PC-9 (cell line): ENCODE measurements at regions not wholly inside any gene's neighbourhood (a gene's known extent, or its start where the extent isn't known, plus 50 kb on each side); places are given as distances from the start of the nearest gene placed in this dataset.

ENCODE experiments used
- BruUV-seq: library from RNA; stranded (reverse); fragments of 400-500 nt; replicated peaks from 2 replicates; lab custom pipeline; 2021; lab: Mats Ljungman, UMichigan
- CTCF ChIA-PET: fragments of 300-600 bp; sonication (Branson Sonifier 250); formaldehyde crosslinking; loops from one replicate; lab custom pipeline; 2022; ENCODE audit warnings: antibody characterized with exemption; lab: Charles Lee
- POLR2A ChIA-PET: fragments of 300-600 bp; sonication (Branson Sonifier 250); formaldehyde crosslinking; loops from one replicate; lab custom pipeline; 2022; ENCODE audit warnings: antibody characterized with exemption; ENCODE audit not compliant: unreplicated experiment; lab: Charles Lee
- DNase-seq, 2 experiments: peaks; one replicate each; pipeline versions ENCODE4 v3.0.0 to v3.0.0-alpha.2; 2015 to 2022; ENCODE audit warnings: mixed read lengths in 1 of 2
- H2AFZ ChIP-seq: fragments of 200-600 bp; sonication (generic); 2 replicates; pipeline ENCODE4 v1.8.1; 2017; ENCODE audit warnings: antibody characterized with exemption
- H3F3A ChIP-seq: fragments of 200-600 bp; sonication (generic); 2 replicates; pipeline ENCODE4 v1.8.1; 2017; ENCODE audit warnings: antibody characterized with exemption, mild to moderate bottlenecking, low read depth; ENCODE audit not compliant: insufficient read depth
- H3K27ac ChIP-seq: fragments of 200-600 bp; sonication (generic); 2 replicates; pipeline ENCODE4 v1.6.1; 2016; ENCODE audit warnings: mixed run types
- H3K27me3 ChIP-seq: fragments of 200-600 bp; sonication (generic); 2 replicates; pipeline ENCODE4 v1.6.1; 2016; ENCODE audit warnings: low read depth, mixed run types; ENCODE audit not compliant: insufficient read depth
- H3K36me3 ChIP-seq: fragments of 200-600 bp; sonication (generic); 2 replicates; pipeline ENCODE4 v1.6.1; 2016; ENCODE audit warnings: low read depth, mixed run types
- H3K4me1 ChIP-seq: fragments of 200-600 bp; sonication (generic); replicated peaks from 2 replicates; pipeline ENCODE4 v1.6.1; 2016; ENCODE audit warnings: mixed run types; ENCODE audit not compliant: insufficient read depth
- H3K4me2 ChIP-seq: fragments of 200-600 bp; sonication (generic); 2 replicates; pipeline ENCODE4 v1.6.1; 2017; ENCODE audit warnings: mixed run types
- H3K4me3 ChIP-seq: fragments of 200-600 bp; sonication (generic); 2 replicates; pipeline ENCODE4 v1.6.1; 2016; ENCODE audit warnings: mixed run types
- H3K79me2 ChIP-seq: fragments of 200-600 bp; sonication (generic); 2 replicates; pipeline ENCODE4 v1.6.1; 2017; ENCODE audit warnings: low read depth, mixed run types
- H3K9me2 ChIP-seq: fragments of 200-600 bp; sonication (generic); 2 replicates; pipeline ENCODE4 v1.8.1; 2017; ENCODE audit warnings: mild to moderate bottlenecking; ENCODE audit not compliant: insufficient read depth
- H3K9me3 ChIP-seq: fragments of 200-600 bp; sonication (generic); 2 replicates; pipeline ENCODE4 v1.8.1; 2016; ENCODE audit warnings: low read depth; ENCODE audit not compliant: insufficient read depth
- H4K20me1 ChIP-seq: fragments of 200-600 bp; sonication (generic); 2 replicates; pipeline ENCODE4 v1.8.1; 2017; ENCODE audit not compliant: insufficient read depth
- CTCF ChIP-seq: fragments of 200-600 bp; sonication (generic); conservative IDR thresholded peaks from 2 replicates; pipeline ENCODE4 v1.6.1; 2017; ENCODE audit warnings: mixed run types, antibody characterized with exemption, mild to moderate bottlenecking, moderate library complexity
- EZH2 ChIP-seq: fragments of 200-600 bp; sonication (generic); IDR thresholded peaks from 2 replicates; pipeline ENCODE4 v1.8.0; 2017; ENCODE audit warnings: antibody characterized with exemption, low read depth
- intact Hi-C: fragments of 100-400 bp; cut with micrococcal nuclease; formaldehyde crosslinking; loops from one replicate; pipeline ENCODE4 v1.10.0; 2022; ENCODE audit not compliant: unreplicated experiment

DNA sequence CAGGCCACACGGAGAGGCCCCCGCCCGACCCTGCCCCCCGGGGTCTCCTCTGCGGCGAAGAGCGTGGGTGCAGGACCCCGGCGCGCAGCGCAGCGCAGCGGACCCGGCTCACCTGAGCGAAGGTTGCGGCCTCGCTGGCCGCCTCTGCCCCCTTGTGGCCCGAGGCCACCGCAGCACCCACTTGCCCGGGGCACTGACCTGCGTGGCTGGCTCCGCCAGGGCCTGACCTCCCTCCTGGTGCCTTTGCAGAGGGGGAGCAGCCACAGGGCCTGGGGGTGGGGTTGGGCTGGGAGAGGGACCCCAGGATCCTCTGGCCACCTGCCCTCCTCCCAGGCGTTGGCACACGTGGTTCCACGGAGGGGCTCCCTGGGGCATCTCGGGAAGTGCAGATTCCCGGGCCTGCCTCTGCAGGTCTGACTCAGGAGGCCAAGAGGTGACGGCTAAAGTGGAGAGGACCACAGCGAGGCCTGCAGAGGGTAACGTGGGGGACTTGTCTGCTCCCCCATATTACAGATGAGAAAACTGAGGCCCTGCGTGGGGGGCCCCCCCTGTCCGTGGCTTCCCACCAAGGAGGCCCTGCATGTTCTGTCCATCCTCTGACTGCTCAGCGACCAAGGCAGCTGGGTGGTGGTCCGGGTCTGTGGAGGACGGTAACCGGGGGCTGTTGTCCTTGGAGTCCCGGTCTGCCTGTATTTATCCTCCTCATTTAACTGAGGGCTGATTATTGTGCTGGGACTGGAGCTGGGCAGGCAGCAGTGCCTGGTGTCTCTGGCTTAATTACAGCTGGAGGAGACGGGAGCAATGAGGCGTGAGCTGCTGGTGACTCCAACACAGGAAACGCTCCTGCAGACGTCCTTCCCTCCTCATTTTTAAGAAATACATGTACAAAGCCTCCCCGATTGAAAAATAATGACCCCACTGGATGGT, 67.9 kb upstream of the BEGAIN start:
- Histone ChIP-seq H3K36me3 (no peaks in the 10 kb centered on the region), H2AFZ (no peak overlapping the region), H3K79me2 (no peaks in the 10 kb centered on the region), H3K4me1 (no peaks in the 10 kb centered on the region), H3K27ac (no peak overlapping the region), H3K9me2 (no peaks in the 10 kb centered on the region), H3K4me3 (no peak overlapping the region), H3K9me3 (no peaks in the 10 kb centered on the region), H3F3A (no peaks in the 10 kb centered on the region), H3K4me2 (no peak overlapping the region), H3K27me3 (no peaks in the 10 kb centered on the region), H4K20me1 (no peaks in the 10 kb centered on the region)
- CTCF ChIA-PET, result no interaction called here
- intact Hi-C loops, result loop anchor here (2.0 kb wide), 1 partner anchor 272 kb away; no protein-coding TSS in a partner anchor
- POLR2A ChIA-PET, result no interaction called here
- peak in 1 of 2 experiments; percentile 16 for DNase-seq
- TF ChIP-seq CTCF (peak; percentile 57), EZH2 (no peak)
- BruUV-seq, result no TSS peak

DNA sequence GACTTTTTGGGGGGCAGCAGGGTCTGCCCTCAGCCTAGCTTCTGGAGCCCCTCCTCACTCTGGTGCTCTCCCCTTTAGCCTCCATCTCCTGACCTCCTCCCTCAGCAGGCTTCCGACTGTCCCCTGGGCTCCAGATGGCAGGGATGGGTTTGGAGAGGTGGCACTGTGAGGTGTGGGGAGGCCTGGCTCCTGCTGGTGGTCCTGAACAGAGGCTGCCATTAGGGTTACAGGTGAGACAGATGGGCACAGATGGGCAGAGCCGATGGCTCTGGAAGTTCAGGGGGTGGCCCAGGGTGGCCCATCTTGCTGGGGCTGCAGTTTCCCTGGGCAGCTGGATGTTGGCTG, 68.5 kb upstream of the BEGAIN start:
- intact Hi-C loops, result loop anchor here (2.0 kb wide), 1 partner anchor 273 kb away; no protein-coding TSS in a partner anchor
- Histone ChIP-seq H3K9me2 (no peaks in the 10 kb centered on the region), H2AFZ (no peak overlapping the region), H3K4me3 (no peak overlapping the region), H3F3A (no peaks in the 10 kb centered on the region), H3K27me3 (no peaks in the 10 kb centered on the region), H3K4me1 (no peaks in the 10 kb centered on the region), H3K36me3 (no peaks in the 10 kb centered on the region), H3K27ac (no peak overlapping the region), H3K4me2 (no peak overlapping the region), H4K20me1 (no peaks in the 10 kb centered on the region), H3K9me3 (no peaks in the 10 kb centered on the region), H3K79me2 (no peaks in the 10 kb centered on the region)
- BruUV-seq, result no TSS peak
- DNase-seq, result no peak
- TF ChIP-seq EZH2 (no peak), CTCF (no peak)
- ChIA-PET POLR2A (no interaction called here), CTCF (interaction anchor here (0.7 kb wide), 1 partner anchor 110 kb away, joined by 3 read pairs; no protein-coding TSS in a partner anchor)

GRCh38 chr14:100656996-100657395, 69.7 kb upstream of the DLK1 start:
- Histone ChIP-seq H3K79me2 (no peaks in the 10 kb centered on the region), H3K27me3 (no peaks in the 10 kb centered on the region), H3K4me1 (no peaks in the 10 kb centered on the region), H3K9me2 (no peaks in the 10 kb centered on the region), H4K20me1 (no peaks in the 10 kb centered on the region), H3K27ac (no peak overlapping the region), H3K9me3 (no peaks in the 10 kb centered on the region), H3K4me2 (no peak overlapping the region), H3K4me3 (no peak overlapping the region), H2AFZ (no peak overlapping the region), H3F3A (no peaks in the 10 kb centered on the region), H3K36me3 (no peaks in the 10 kb centered on the region)
- intact Hi-C loops, result no loop called here
- ChIA-PET CTCF (no interaction called here), POLR2A (no interaction called here)
- DNase-seq, result no peak
- no TSS peak for BruUV-seq
- TF ChIP-seq CTCF (no peak), EZH2 (no peak)
